NCI-H1417 treated with DMSO at 0.1 percent for 48 hours (cell line): ENCODE measurements at regions not wholly inside any gene's neighbourhood (a gene's known extent, or its start where the extent isn't known, plus 50 kb on each side); places are given as distances from the start of the nearest gene placed in this dataset.

Source experiments
- DNase-seq: peaks from one replicate; lab custom pipeline; 2025; lab: John Stamatoyannopoulos, UW

DNA sequence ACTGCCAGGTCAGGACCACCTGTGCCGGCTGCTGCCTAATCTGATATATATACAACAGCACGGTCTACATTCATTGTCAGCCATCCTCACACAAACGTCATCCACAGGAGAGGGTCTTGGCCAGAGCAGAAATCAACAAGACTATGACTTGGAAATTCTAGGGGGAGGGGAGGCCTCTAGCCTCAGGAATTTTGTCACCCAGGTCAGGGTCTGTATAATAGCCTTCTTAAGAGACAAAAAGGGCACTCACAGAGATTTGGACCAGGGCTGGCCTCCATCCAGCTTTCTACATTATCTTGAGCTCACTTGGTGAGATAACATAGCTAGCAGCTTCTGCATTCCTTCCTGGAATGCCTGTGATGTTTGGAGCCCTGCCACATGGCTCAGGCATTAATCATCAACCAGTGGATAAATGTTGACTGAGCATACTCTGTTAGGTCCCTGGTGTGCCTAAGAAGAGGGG lies 50.4 kb upstream of the CTIF start:
- no peak for DNase-seq

- DNase-seq, result no peak
Observed at GRCh38 chr18:48486754-48487153, 52.1 kb upstream of the CTIF start.

- DNase-seq, result no peak
Observed at GRCh38 chr18:48485828-48486405, 52.9 kb upstream of the CTIF start.

GRCh38 chr18:48481092-48481491 lies 57.7 kb upstream of the CTIF start:
- DNase-seq, result no peak

- no peak for DNase-seq
Observed at GRCh38 chr18:48479531-48479930, 59.3 kb upstream of the CTIF start.

GRCh38 chr18:48477348-48477747 lies 61.5 kb upstream of the CTIF start:
- DNase-seq, result no peak

DNA sequence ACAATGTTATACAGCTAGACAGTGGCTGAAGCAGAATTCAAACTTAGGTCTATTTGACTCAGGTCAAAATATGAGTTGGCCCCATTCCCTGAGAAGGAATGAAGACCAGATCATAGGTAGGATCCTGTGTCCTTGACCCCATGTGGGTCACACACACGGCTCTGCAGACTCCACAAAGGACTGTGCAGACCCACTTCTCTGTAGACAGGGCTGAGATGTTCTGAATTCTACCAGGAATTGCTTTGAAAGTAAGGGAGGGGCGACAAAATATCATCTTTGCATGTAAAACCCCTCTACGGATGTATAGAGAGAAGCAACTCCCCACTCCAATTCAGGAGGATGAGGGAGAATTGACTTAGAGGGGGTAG lies 62.3 kb upstream of the CTIF start:
- DNase-seq, result no peak

- peak; percentile 77 for DNase-seq
Observed at GRCh38 chr18:48475635-48476549, 62.9 kb upstream of the CTIF start.

GRCh38 chr18:48473816-48474215 lies 64.6 kb upstream of the ZBTB7C start:
- DNase-seq, result no peak

- DNase-seq, result no peak
Observed at GRCh38 chr18:48472610-48473009, 63.4 kb upstream of the ZBTB7C start.

- no peak for DNase-seq
Observed at GRCh38 chr18:48470484-48471180, 61.4 kb upstream of the ZBTB7C start.

- no peak for DNase-seq
Observed at GRCh38 chr18:48468151-48468550, 59.0 kb upstream of the ZBTB7C start.

GRCh38 chr18:48467231-48467630 lies 58.0 kb upstream of the ZBTB7C start:
- no peak for DNase-seq

DNA sequence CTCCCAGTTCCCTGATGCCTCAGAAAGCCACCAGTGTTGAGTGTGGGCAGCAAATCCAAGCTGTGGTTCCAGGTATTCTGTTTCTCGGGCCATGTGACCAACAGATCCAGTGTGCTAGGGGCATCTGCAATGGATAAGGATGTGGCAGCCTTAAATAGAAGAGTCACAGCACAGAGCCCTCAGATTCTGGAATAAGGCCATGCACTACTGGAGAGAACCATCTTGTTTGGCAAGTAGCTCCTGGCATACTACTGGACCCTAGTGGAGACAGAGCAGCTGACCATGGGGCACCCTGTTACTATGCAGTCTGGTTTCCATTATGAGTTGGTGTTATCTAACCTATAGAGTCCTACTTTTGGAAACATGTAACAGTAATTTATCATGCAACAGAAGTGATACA lies 53.3 kb upstream of the ZBTB7C start:
- no peak for DNase-seq

DNA sequence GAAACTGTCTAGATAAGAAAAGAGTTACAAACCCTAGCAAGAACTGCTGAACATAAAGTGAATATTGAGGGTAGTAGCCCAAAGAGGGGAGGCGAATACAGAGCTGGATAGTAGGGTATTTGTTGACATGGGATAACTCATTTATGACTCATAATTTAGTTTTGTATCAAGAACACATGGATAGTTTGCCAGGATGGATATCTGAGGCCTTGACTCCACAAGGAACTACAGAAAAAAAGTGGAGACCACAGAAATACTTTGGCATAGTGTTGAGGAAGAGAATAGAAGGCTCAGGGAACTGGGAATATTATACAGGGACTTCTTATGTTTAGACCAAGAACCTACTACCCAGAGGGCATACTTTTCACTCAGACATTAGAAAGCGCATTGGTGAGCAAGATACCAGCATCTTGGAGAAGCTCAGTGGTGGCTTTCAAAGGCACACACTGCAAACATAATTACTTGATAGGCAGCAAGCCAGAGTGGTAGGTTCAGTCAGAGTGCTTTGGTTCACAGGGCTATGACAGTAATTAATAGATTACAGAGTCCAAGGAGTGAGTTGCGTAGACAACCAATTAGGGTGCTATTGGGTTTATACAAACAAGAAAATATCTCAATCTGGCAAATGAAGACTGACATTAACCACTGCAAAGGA lies 51.9 kb upstream of the ZBTB7C start:
- no peak for DNase-seq

GRCh38 chr18:48459465-48459864 lies 50.3 kb upstream of the ZBTB7C start:
- DNase-seq, result no peak

DNA sequence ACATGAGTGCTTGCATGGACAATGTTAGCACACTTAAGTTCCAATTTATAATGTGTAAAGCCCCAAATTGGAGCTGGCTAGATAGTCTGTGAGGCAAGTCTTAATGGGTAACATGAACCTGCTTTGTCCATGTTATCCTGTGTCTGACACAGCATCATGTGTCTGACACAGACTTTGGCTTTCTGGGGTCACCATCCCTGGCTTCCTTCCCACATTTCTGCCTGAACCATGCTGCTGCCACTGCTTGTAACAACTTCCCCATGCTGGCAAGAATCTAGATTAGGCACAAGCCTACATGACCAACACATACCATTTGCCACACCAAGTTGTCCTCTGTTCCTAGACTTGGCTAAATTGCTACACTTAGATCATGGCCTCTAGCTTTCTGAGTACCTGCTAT lies 49.8 kb upstream of the ZBTB7C start:
- DNase-seq, result no peak
